ENCODE measurements at regions not wholly inside any gene's neighbourhood (a gene's known extent, or its start where the extent isn't known, plus 50 kb on each side); places are given as distances from the start of the nearest gene placed in this dataset.

GRCh38 chr1:54480525-54480848, 67.5 kb upstream of the ACOT11 start:
- ChIA-PET POLR2A (ENCODE audit: low non-redundant PET) (no interaction called here), CTCF (interaction anchor here (0.6 to 1.2 kb wide), 2 partner anchors 9 to 11 kb away, joined by 3 to 4 read pairs; no protein-coding TSS in a partner anchor)
- no peak overlapping the region for H3K27ac ChIP-seq
- DNase-seq (ENCODE audit: low spot score): no peak
- no peak for TF ChIP-seq CTCF (conservative IDR thresholded peaks at IDR 0.05; ENCODE audit: low read depth)

GRCh38 chr1:54479841-54480524, 68.0 kb upstream of the ACOT11 start:
- POLR2A ChIA-PET (ENCODE audit: low non-redundant PET): no interaction called here
- TF ChIP-seq CTCF (conservative IDR thresholded peaks at IDR 0.05; ENCODE audit: low read depth): no peak
- no peak for DNase-seq (ENCODE audit: low spot score)
- H3K27ac ChIP-seq: no peak overlapping the region
- CTCF ChIA-PET: interaction anchor here (0.6 to 1.5 kb wide), 4 partner anchors 8 to 164 kb away, joined by 3 to 5 read pairs (median 4); no protein-coding TSS in a partner anchor

- no peak overlapping the region for H3K27ac ChIP-seq
- no peak for DNase-seq (ENCODE audit: low spot score)
- ChIA-PET CTCF (interaction anchor here (0.7 to 1.5 kb wide), 2 partner anchors 8 to 163 kb away, joined by 4 to 5 read pairs; no protein-coding TSS in a partner anchor), POLR2A (ENCODE audit: low non-redundant PET) (no interaction called here)
- no peak for TF ChIP-seq CTCF (conservative IDR thresholded peaks at IDR 0.05; ENCODE audit: low read depth)
These were observed 68.8 kb upstream of the ACOT11 start for GRCh38 chr1:54479251-54479650.

- ChIA-PET POLR2A (ENCODE audit: low non-redundant PET) (no interaction called here), CTCF (interaction anchor here (0.6 to 1.1 kb wide), 2 partner anchors 38 to 362 kb away, joined by 3 to 4 read pairs; no protein-coding TSS in a partner anchor)
- no peak for TF ChIP-seq CTCF (conservative IDR thresholded peaks at IDR 0.05; ENCODE audit: low read depth)
- DNase-seq (ENCODE audit: low spot score): no peak
- H3K27ac ChIP-seq: no peak overlapping the region
These were observed 70.9 kb upstream of the ACOT11 start for GRCh38 chr1:54477153-54477561.

- no peak for TF ChIP-seq CTCF (conservative IDR thresholded peaks at IDR 0.05; ENCODE audit: low read depth)
- ChIA-PET POLR2A (ENCODE audit: low non-redundant PET) (no interaction called here), CTCF (no interaction called here)
- no peak overlapping the region for H3K27ac ChIP-seq
- no peak for DNase-seq (ENCODE audit: low spot score)
These were observed 70.4 kb upstream of the SSBP3 start for GRCh38 chr1:54476530-54477109.

- POLR2A ChIA-PET (ENCODE audit: low non-redundant PET): no interaction called here
- DNase-seq (ENCODE audit: low spot score): no peak
- CTCF ChIA-PET: no interaction called here
- TF ChIP-seq CTCF (conservative IDR thresholded peaks at IDR 0.05; ENCODE audit: low read depth): no peak
- H3K27ac ChIP-seq: no peak overlapping the region
These were observed 69.8 kb upstream of the SSBP3 start for GRCh38 chr1:54475946-54476516.
